ENCODE measurements at regions not wholly inside any gene's neighbourhood (a gene's known extent, or its start where the extent isn't known, plus 50 kb on each side); places are given as distances from the start of the nearest gene placed in this dataset.

DNA sequence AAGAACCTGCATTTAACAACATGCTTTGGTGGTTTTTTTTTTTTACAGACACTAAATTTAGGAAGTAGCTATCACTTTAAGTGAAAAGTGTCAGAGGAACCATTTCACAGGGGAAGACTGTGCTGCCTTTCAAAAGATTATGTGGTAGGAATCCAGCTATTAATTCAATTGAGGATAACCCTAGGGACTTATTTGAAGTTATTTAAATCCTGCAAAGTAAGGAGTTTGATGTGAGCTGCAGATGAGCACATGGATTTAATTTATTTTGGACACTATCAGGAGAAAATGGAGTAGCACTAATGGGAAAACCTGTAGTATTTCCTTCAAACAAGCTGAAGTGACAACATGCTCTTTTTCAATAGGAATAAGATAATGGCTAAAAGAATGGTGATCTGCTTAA, 419.8 kb downstream of the ANKRD7 start:
- Mint-ChIP-seq H3K9me3 (ENCODE audit: insufficient read depth) (no peaks in the 10 kb centered on the region), H3K4me3 (no peak overlapping the region), H3K27me3 (no peaks in the 10 kb centered on the region), H3K4me1 (no peaks in the 10 kb centered on the region), H3K27ac (no peak overlapping the region)
- Histone ChIP-seq H3K4me1 (ENCODE audit: control insufficient read depth in 2 of 2, insufficient read depth in 2 of 2, low read length in 2 of 2) (no peaks in the 10 kb centered on the region), H3K9me3 (ENCODE audit: control extremely low read depth in 1 of 3, control insufficient read depth in 2 of 3, insufficient read depth in 1 of 3, low read length in 2 of 3) (no peaks in the 10 kb centered on the region), H2AFZ (ENCODE audit: insufficient read depth, low read depth, low read length, poor library complexity, severe bottlenecking) (no peak overlapping the region), H3K9ac (ENCODE audit: low read length) (no peak overlapping the region), H3K27ac (ENCODE audit: low read length in 2 of 2) (no peak overlapping the region), H4K20me1 (ENCODE audit: control insufficient read depth, insufficient read depth, low read length, poor library complexity, severe bottlenecking) (no peaks in the 10 kb centered on the region), H3K4me3 (ENCODE audit: control extremely low read depth in 1 of 5, extremely low read depth in 1 of 5, insufficient read depth in 1 of 5, low read depth in 2 of 5, low read length in 4 of 5) (no peak overlapping the region), H3K4me2 (replicated peaks; ENCODE audit: low read depth, low read length, poor library complexity, severe bottlenecking) (no peak overlapping the region), H3K36me3 (replicated peaks in 1 of 2; ENCODE audit: control extremely low read depth in 1 of 2, control insufficient read depth in 1 of 2, extremely low read depth in 1 of 2, insufficient read depth in 2 of 2, low read length in 1 of 2) (no peaks in the 10 kb centered on the region), H3K79me2 (ENCODE audit: control insufficient read depth, insufficient read depth, low read length) (no peaks in the 10 kb centered on the region), H3K27me3 (replicated peaks in 1 of 4; ENCODE audit: control extremely low read depth in 1 of 4, control insufficient read depth in 3 of 4, insufficient read depth in 4 of 4, low read length in 3 of 4) (no peaks in the 10 kb centered on the region)
- TF ChIP-seq EZH2 (IDR thresholded peaks at IDR 0.05; ENCODE audit: borderline replicate concordance, insufficient read depth, low read depth, low read length, poor library complexity, severe bottlenecking) = no peak
- TF ChIP-seq, protein P1, sequence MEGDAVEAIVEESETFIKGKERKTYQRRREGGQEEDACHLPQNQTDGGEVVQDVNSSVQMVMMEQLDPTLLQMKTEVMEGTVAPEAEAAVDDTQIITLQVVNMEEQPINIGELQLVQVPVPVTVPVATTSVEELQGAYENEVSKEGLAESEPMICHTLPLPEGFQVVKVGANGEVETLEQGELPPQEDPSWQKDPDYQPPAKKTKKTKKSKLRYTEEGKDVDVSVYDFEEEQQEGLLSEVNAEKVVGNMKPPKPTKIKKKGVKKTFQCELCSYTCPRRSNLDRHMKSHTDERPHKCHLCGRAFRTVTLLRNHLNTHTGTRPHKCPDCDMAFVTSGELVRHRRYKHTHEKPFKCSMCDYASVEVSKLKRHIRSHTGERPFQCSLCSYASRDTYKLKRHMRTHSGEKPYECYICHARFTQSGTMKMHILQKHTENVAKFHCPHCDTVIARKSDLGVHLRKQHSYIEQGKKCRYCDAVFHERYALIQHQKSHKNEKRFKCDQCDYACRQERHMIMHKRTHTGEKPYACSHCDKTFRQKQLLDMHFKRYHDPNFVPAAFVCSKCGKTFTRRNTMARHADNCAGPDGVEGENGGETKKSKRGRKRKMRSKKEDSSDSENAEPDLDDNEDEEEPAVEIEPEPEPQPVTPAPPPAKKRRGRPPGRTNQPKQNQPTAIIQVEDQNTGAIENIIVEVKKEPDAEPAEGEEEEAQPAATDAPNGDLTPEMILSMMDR (IDR thresholded peaks at IDR 0.05) = no peak
- ATAC-seq (ENCODE audit: low read depth) (no peak), DNase-seq (no peak)
- CTCF ChIA-PET = no interaction called here
- POLR2A ChIA-PET = no interaction called here
- intact Hi-C loops (cut with micrococcal nuclease) = no loop called here

DNA sequence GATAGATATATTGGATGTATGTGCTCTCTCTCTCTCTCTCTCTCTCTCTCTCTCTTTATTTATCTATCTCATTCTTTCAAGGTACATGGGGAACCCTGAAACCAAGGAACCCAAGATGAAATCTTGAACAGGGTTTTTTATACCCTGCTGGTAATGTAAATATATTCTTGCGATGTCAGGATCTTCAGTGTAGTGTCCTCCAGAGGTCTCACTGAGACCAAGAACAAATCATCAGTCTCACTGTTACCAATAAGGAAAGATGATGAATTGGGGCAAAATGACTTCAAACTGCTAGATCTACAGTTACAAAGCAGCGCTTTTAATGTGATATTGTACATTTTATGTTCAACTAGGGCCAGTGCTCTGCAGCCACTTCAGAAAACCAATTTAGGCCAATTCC, 423.5 kb downstream of the ANKRD7 start:
- H2AFZ ChIP-seq (ENCODE audit: insufficient read depth, low read depth, low read length, poor library complexity, severe bottlenecking) = no peak overlapping the region
- DNase-seq (no peak), ATAC-seq (ENCODE audit: low read depth) (no peak)
- no peak overlapping the region for H3K4me2 ChIP-seq (replicated peaks; ENCODE audit: low read depth, low read length, poor library complexity, severe bottlenecking)
- H3K9me3 ChIP-seq (ENCODE audit: control extremely low read depth in 1 of 3, control insufficient read depth in 2 of 3, insufficient read depth in 1 of 3, low read length in 2 of 3) = no peaks in the 10 kb centered on the region
- H3K27ac ChIP-seq (ENCODE audit: low read length in 2 of 2) = no peak overlapping the region
- TF ChIP-seq, protein P1 (IDR thresholded peaks at IDR 0.05) = no peak
- no peak for TF ChIP-seq EZH2 (IDR thresholded peaks at IDR 0.05; ENCODE audit: borderline replicate concordance, insufficient read depth, low read depth, low read length, poor library complexity, severe bottlenecking)
- Mint-ChIP-seq H3K4me3 (no peak overlapping the region), H3K27me3 (no peaks in the 10 kb centered on the region), H3K9me3 (ENCODE audit: insufficient read depth) (no peaks in the 10 kb centered on the region), H3K4me1 (no peaks in the 10 kb centered on the region), H3K27ac (no peak overlapping the region)
- ChIA-PET POLR2A (no interaction called here), CTCF (no interaction called here)
- H3K79me2 ChIP-seq (ENCODE audit: control insufficient read depth, insufficient read depth, low read length) = no peaks in the 10 kb centered on the region
- no peaks in the 10 kb centered on the region for H3K27me3 ChIP-seq (replicated peaks in 1 of 4; ENCODE audit: control extremely low read depth in 1 of 4, control insufficient read depth in 3 of 4, insufficient read depth in 4 of 4, low read length in 3 of 4)
- no peaks in the 10 kb centered on the region for H3K36me3 ChIP-seq (replicated peaks in 1 of 2; ENCODE audit: control extremely low read depth in 1 of 2, control insufficient read depth in 1 of 2, extremely low read depth in 1 of 2, insufficient read depth in 2 of 2, low read length in 1 of 2)
- H4K20me1 ChIP-seq (ENCODE audit: control insufficient read depth, insufficient read depth, low read length, poor library complexity, severe bottlenecking) = no peaks in the 10 kb centered on the region
- H3K4me3 ChIP-seq (ENCODE audit: control extremely low read depth in 1 of 5, extremely low read depth in 1 of 5, insufficient read depth in 1 of 5, low read depth in 2 of 5, low read length in 4 of 5) = no peak overlapping the region
- intact Hi-C loops (cut with micrococcal nuclease) = no loop called here
- H3K9ac ChIP-seq (ENCODE audit: low read length) = no peak overlapping the region
- WGBS (ENCODE audit: insufficient coverage) = no CpG with 5 or more reads among the region's 2 CpGs
- no peaks in the 10 kb centered on the region for H3K4me1 ChIP-seq (ENCODE audit: control insufficient read depth in 2 of 2, insufficient read depth in 2 of 2, low read length in 2 of 2)
